ENCODE measurements at regions not wholly inside any gene's neighbourhood (a gene's known extent, or its start where the extent isn't known, plus 50 kb on each side); places are given as distances from the start of the nearest gene placed in this dataset.

- TF ChIP-seq CTCF (IDR thresholded peaks at IDR 0.05), result no peak
- no peak overlapping the region for H3K4me3 Mint-ChIP-seq (ENCODE audit: unreplicated experiment)
- H3K27ac Mint-ChIP-seq (ENCODE audit: unreplicated experiment), result peak overlapping the region; percentile 25
- H3K27me3 Mint-ChIP-seq (ENCODE audit: low read depth), result peaks cover 4% of the 10 kb centered on the region
- no peaks in the 10 kb centered on the region for H3K9me3 Mint-ChIP-seq (ENCODE audit: low read depth)
- H3K36me3 Mint-ChIP-seq (ENCODE audit: low read depth), result no peaks in the 10 kb centered on the region
- no peak for DNase-seq (ENCODE audit: low spot score)
- H3K4me1 Mint-ChIP-seq (ENCODE audit: low read depth), result peaks cover 4% of the 10 kb centered on the region
Observed at GRCh38 chr10:28463676-28464395, 69.1 kb upstream of the WAC start.

- Mint-ChIP-seq H3K9me3 (ENCODE audit: low read depth) (no peaks in the 10 kb centered on the region), H3K36me3 (ENCODE audit: low read depth) (no peaks in the 10 kb centered on the region), H3K27ac (ENCODE audit: unreplicated experiment) (no peak overlapping the region), H3K4me3 (ENCODE audit: unreplicated experiment) (no peak overlapping the region), H3K4me1 (ENCODE audit: low read depth) (peaks cover 4% of the 10 kb centered on the region), H3K27me3 (ENCODE audit: low read depth) (peaks cover 2% of the 10 kb centered on the region)
- no peak for DNase-seq (ENCODE audit: low spot score)
- TF ChIP-seq CTCF (IDR thresholded peaks at IDR 0.05), result no peak
Observed at GRCh38 chr10:28467615-28468014, 65.3 kb upstream of the WAC start.

- H3K36me3 Mint-ChIP-seq (ENCODE audit: low read depth), result no peaks in the 10 kb centered on the region
- no peaks in the 10 kb centered on the region for H3K4me1 Mint-ChIP-seq (ENCODE audit: low read depth)
- no peaks in the 10 kb centered on the region for H3K9me3 Mint-ChIP-seq (ENCODE audit: low read depth)
- no peak overlapping the region for H3K27ac Mint-ChIP-seq (ENCODE audit: unreplicated experiment)
- DNase-seq (ENCODE audit: low spot score), result no peak
- no peak overlapping the region for H3K4me3 Mint-ChIP-seq (ENCODE audit: unreplicated experiment)
- no peaks in the 10 kb centered on the region for H3K27me3 Mint-ChIP-seq (ENCODE audit: low read depth)
- no peak for TF ChIP-seq CTCF (IDR thresholded peaks at IDR 0.05)
Observed at GRCh38 chr10:28468707-28469483, 64.0 kb upstream of the WAC start.

- no peaks in the 10 kb centered on the region for H3K4me1 Mint-ChIP-seq (ENCODE audit: low read depth)
- no peaks in the 10 kb centered on the region for H3K27me3 Mint-ChIP-seq (ENCODE audit: low read depth)
- H3K36me3 Mint-ChIP-seq (ENCODE audit: low read depth), result peaks cover 2% of the 10 kb centered on the region
- DNase-seq (ENCODE audit: low spot score), result no peak
- no peak overlapping the region for H3K4me3 Mint-ChIP-seq (ENCODE audit: unreplicated experiment)
- no peaks in the 10 kb centered on the region for H3K9me3 Mint-ChIP-seq (ENCODE audit: low read depth)
- TF ChIP-seq CTCF (IDR thresholded peaks at IDR 0.05), result no peak
- H3K27ac Mint-ChIP-seq (ENCODE audit: unreplicated experiment), result no peak overlapping the region
Observed at GRCh38 chr10:28470873-28471651, 61.9 kb upstream of the WAC start.

GRCh38 chr10:28471652-28472050 lies 61.3 kb upstream of the WAC start:
- no peaks in the 10 kb centered on the region for H3K27me3 Mint-ChIP-seq (ENCODE audit: low read depth)
- H3K9me3 Mint-ChIP-seq (ENCODE audit: low read depth), result no peaks in the 10 kb centered on the region
- no peaks in the 10 kb centered on the region for H3K4me1 Mint-ChIP-seq (ENCODE audit: low read depth)
- TF ChIP-seq CTCF (IDR thresholded peaks at IDR 0.05), result no peak
- peaks cover 2% of the 10 kb centered on the region for H3K36me3 Mint-ChIP-seq (ENCODE audit: low read depth)
- H3K4me3 Mint-ChIP-seq (ENCODE audit: unreplicated experiment), result no peak overlapping the region
- no peak overlapping the region for H3K27ac Mint-ChIP-seq (ENCODE audit: unreplicated experiment)
- DNase-seq (ENCODE audit: low spot score), result no peak
